ENCODE measurements at regions not wholly inside any gene's neighbourhood (a gene's known extent, or its start where the extent isn't known, plus 50 kb on each side); places are given as distances from the start of the nearest gene placed in this dataset.
"Not testable (repeated sequence)": the region's sequence is repeated elsewhere in the genome, so short reads cannot be mapped to it uniquely, and the experiment has no call there.

DNA sequence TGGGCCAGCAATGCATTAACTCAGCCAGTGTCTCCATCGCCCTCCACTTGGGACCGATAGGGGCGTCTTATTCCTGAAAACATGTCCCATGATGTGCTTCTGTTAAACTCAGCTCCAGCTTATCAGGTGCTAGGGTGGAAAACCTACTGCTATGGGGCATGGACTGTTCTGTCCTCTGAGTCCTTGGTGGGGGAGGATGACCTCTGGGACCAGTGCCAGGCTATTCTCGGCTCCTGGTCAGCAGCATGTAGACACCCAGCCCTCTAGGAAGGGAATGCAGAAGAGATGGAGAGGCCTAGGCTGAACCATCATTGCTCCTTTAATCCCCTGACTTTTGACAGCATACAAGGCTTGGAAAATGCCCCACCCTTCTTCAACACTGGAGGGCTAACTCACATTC lies 486.2 kb downstream of the MED13L start:
- H3K27me3 Mint-ChIP-seq (ENCODE audit: low read depth) = no peaks in the 10 kb centered on the region
- DNase-seq (ENCODE audit: low spot score in 2 of 2, unreplicated experiment in 2 of 2) = no peak
- TF ChIP-seq, protein P1, sequence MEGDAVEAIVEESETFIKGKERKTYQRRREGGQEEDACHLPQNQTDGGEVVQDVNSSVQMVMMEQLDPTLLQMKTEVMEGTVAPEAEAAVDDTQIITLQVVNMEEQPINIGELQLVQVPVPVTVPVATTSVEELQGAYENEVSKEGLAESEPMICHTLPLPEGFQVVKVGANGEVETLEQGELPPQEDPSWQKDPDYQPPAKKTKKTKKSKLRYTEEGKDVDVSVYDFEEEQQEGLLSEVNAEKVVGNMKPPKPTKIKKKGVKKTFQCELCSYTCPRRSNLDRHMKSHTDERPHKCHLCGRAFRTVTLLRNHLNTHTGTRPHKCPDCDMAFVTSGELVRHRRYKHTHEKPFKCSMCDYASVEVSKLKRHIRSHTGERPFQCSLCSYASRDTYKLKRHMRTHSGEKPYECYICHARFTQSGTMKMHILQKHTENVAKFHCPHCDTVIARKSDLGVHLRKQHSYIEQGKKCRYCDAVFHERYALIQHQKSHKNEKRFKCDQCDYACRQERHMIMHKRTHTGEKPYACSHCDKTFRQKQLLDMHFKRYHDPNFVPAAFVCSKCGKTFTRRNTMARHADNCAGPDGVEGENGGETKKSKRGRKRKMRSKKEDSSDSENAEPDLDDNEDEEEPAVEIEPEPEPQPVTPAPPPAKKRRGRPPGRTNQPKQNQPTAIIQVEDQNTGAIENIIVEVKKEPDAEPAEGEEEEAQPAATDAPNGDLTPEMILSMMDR (IDR thresholded peaks at IDR 0.05; ENCODE audit: unreplicated experiment) = no peak
- peaks cover 3% of the 10 kb centered on the region for H3K9me3 Mint-ChIP-seq
- no peak overlapping the region for H3K4me3 Mint-ChIP-seq
- H3K4me1 Mint-ChIP-seq = no peaks in the 10 kb centered on the region
- H3K36me3 Mint-ChIP-seq = no peaks in the 10 kb centered on the region
- no peak overlapping the region for H3K27ac Mint-ChIP-seq

DNA sequence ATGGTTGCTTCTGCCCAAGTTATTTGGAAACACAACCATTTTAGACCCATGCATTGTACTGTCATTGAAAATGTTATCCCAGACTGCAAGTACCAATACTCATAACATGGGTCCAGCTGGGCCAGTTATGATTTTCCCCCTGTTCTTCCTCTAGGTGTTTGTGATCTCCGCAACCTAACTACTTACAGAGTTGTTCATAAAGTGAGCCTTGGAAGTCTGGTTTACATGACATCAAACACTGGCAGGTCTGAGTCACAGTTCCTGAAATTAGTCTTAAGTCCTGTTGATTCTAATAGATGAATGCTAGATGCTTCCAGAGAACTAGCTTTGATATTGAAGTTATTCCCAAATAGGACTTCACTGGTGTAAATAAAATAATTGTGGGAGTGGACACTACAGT lies 487.0 kb downstream of the MED13L start:
- Mint-ChIP-seq H3K27me3 (ENCODE audit: low read depth) (no peaks in the 10 kb centered on the region), H3K36me3 (no peaks in the 10 kb centered on the region), H3K27ac (no peak overlapping the region), H3K4me1 (no peaks in the 10 kb centered on the region), H3K4me3 (no peak overlapping the region), H3K9me3 (peaks cover 7% of the 10 kb centered on the region)
- TF ChIP-seq, protein P1 (IDR thresholded peaks at IDR 0.05; ENCODE audit: unreplicated experiment) = no peak
- no peak for DNase-seq (ENCODE audit: low spot score in 2 of 2, unreplicated experiment in 2 of 2)

DNA sequence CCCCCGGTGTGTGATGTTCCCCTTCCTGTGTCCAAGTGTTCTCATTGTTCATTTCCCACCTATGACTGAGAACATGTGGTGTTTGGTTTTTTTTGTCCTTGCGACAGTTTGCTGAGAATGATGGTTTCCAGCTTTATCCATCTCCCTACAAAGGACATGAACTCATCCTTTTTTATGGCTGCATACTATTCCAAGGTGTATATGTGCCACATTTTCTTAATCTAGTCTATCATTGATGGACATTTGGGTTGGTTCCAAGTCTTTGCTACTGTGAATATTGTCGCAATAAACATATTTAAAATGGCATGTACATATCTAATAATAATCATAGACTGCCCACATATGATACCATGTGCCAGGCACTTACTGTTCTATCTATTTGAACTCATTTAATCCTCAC lies 491.0 kb downstream of the MED13L start:
- H3K9me3 Mint-ChIP-seq; H3K27me3 Mint-ChIP-seq (ENCODE audit: low read depth); H3K27ac Mint-ChIP-seq; DNase-seq (ENCODE audit: low spot score in 2 of 2, unreplicated experiment in 2 of 2); H3K4me3 Mint-ChIP-seq; H3K36me3 Mint-ChIP-seq: not testable (repeated sequence)
- H3K4me1 Mint-ChIP-seq = peaks cover 15% of the 10 kb centered on the region

DNA sequence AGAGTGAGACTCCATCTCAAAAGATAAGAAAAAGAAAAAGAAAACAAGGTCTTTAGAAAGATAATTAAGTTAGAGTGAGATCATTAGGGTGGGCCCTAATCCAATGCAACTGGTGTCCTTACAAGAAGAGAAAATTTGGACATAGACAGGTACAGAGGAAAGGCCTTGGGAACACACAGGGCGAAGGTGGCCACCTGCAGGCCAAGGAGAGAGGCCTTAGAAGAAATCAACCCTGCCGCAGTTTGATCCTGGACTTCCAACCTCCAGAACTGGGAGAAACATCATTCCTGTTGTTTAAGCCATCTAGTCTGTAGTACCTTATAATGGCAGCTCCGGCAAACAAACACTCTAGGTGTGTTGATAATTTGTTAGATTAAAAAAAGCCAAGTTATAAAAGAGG lies 491.9 kb downstream of the MED13L start:
- Mint-ChIP-seq H3K4me1 (peaks cover 15% of the 10 kb centered on the region), H3K36me3 (peaks cover 3% of the 10 kb centered on the region), H3K27me3 (ENCODE audit: low read depth) (no peaks in the 10 kb centered on the region), H3K9me3 (peaks cover 10% of the 10 kb centered on the region), H3K4me3 (no peak overlapping the region), H3K27ac (no peak overlapping the region)
- no peak for DNase-seq (ENCODE audit: low spot score in 2 of 2, unreplicated experiment in 2 of 2)
- TF ChIP-seq, protein P1 (IDR thresholded peaks at IDR 0.05; ENCODE audit: unreplicated experiment) = no peak

DNA sequence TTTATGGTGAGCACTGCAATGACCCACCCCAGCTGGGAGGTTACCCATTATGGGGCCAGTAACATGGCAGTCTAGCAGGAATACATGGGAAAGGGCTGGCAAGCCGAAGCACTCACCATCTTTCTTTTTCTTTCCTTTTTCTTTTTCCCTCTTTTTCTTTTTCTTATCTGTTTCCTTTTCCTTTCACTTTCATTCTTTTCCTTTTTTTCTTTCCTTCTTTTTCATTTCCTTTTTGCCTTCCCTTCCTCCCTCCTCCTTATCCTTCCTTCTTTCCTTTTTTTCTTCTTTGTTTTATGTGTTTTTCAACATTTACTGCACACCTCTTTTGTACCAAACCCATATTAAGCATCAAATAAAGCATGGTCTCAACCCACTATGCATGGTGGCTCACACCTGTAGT lies 501.1 kb downstream of the MED13L start:
- TF ChIP-seq, protein P1 (IDR thresholded peaks at IDR 0.05; ENCODE audit: unreplicated experiment) = no peak
- H3K36me3 Mint-ChIP-seq = no peaks in the 10 kb centered on the region
- H3K27me3 Mint-ChIP-seq (ENCODE audit: low read depth) = no peaks in the 10 kb centered on the region
- H3K9me3 Mint-ChIP-seq = peaks cover 10% of the 10 kb centered on the region
- no peak overlapping the region for H3K4me3 Mint-ChIP-seq
- no peak overlapping the region for H3K27ac Mint-ChIP-seq
- no peaks in the 10 kb centered on the region for H3K4me1 Mint-ChIP-seq
- no peak for DNase-seq (ENCODE audit: low spot score in 2 of 2, unreplicated experiment in 2 of 2)

DNA sequence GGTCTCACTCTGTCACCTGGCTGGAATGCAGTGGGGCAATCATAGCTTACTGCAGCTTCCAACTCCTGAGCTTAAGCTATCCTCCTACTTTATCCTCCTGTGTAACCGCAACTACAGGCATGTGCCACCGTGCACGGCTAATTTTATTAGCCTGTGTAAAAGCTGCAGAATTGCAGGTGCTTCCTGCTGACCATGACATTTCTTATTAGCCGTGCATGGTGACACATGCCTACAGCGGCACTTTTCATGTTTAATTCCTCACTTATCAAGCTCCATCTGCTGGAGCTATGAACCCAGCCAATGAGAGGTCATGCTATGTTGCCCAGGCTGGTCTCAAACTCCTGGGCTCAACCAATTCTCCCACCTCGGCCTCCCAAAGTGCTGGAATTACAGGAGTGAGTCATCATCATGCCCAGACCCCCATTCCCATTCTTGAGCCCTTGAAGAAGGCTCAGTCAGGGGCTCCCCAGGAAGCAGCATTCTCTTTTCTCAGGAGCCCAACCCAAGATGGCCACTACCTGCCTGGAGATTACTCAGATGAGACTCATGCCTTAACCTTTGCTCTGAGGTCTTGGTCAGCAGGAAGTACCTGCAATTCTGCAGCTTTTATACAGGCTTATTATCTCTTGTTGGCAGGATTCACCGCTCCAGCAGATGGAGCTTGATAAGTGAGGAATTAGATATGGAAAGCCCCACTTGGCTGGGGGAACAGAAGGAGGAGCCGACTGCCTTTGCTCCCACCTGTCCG lies 503.2 kb downstream of the MED13L start:
- Mint-ChIP-seq H3K36me3 (no peaks in the 10 kb centered on the region), H3K27me3 (ENCODE audit: low read depth) (no peaks in the 10 kb centered on the region), H3K4me1 (peaks cover 6% of the 10 kb centered on the region), H3K9me3 (peaks cover 10% of the 10 kb centered on the region), H3K4me3 (no peak overlapping the region), H3K27ac (no peak overlapping the region)
- TF ChIP-seq, protein P1 (IDR thresholded peaks at IDR 0.05; ENCODE audit: unreplicated experiment) = no peak
- no peak for DNase-seq (ENCODE audit: low spot score in 2 of 2, unreplicated experiment in 2 of 2)
